Tibial nerve (tissue), 3 donors: ENCODE measurements at regions not wholly inside any gene's neighbourhood (a gene's known extent, or its start where the extent isn't known, plus 50 kb on each side); places are given as distances from the start of the nearest gene placed in this dataset.

ENCODE experiments used
- EP300 ChIP-seq, 2 donors: sonication (generic); formaldehyde crosslinking; IDR thresholded peaks; one replicate each; pipeline ENCODE4 v1.6.1; 2017; ENCODE audit warnings: antibody characterized with exemption in 2 of 2, mild to moderate bottlenecking in 1 of 2
- POLR2A ChIP-seq, 2 donors: fragments of 450-650 bp; IDR thresholded peaks; one replicate each; pipeline ENCODE4 v1.6.1; 2017; ENCODE audit warnings: antibody characterized with exemption in 2 of 2, mild to moderate bottlenecking in 2 of 2, moderate library complexity in 2 of 2

GRCh38 chr7:125386211-125386610 is 456.6 kb upstream of the POT1 start:
- TF ChIP-seq POLR2A (IDR thresholded peaks at IDR 0.05) (no peak), EP300 (IDR thresholded peaks at IDR 0.05) (no peak)
